Heart left ventricle (tissue), 16 donors: ENCODE measurements at regions not wholly inside any gene's neighbourhood (a gene's known extent, or its start where the extent isn't known, plus 50 kb on each side); places are given as distances from the start of the nearest gene placed in this dataset.

Experiments used
- ATAC-seq, 4 donors: fragments of 200-7000 bp; cut with Tn5 transposase; one replicate each; pipeline ENCODE4 v1.9.1; 2020 to 2022; ENCODE audit warnings: moderate library complexity in 4 of 4, mild to moderate bottlenecking in 3 of 4, moderate number of reproducible peaks in 1 of 4
- DNase-seq, 5 donors: peaks; one replicate each; pipeline ENCODE4 v3.0.0-alpha.2; 2020
- H3K27ac ChIP-seq, 12 donors: fragments of 200-600 bp; sonication (generic) in 4 of 12; one replicate each; pipeline versions ENCODE4 v1.5.0 to v1.8.0; 2016 to 2022; ENCODE audit warnings: mild to moderate bottlenecking in 2 of 12
- H3K27me3 ChIP-seq, 9 donors: fragments of 200-600 bp; sonication (generic) in 2 of 9; one replicate each; pipeline versions ENCODE4 v1.5.1 to v1.8.0; 2016 to 2022; ENCODE audit warnings: mild to moderate bottlenecking in 3 of 9
- H3K36me3 ChIP-seq, 9 donors: fragments of 200-600 bp; sonication (generic) in 2 of 9; one replicate each; pipeline versions ENCODE4 v1.5.0 to v1.8.0; 2018 to 2022; ENCODE audit warnings: mild to moderate bottlenecking in 2 of 9
- H3K4me1 ChIP-seq, 12 donors: fragments of 200-600 bp; sonication (generic) in 4 of 12; one replicate each; pipeline versions ENCODE4 v1.5.0 to v1.8.0; 2016 to 2022; ENCODE audit warnings: mild to moderate bottlenecking in 3 of 12
- H3K4me3 ChIP-seq, 12 donors: fragments of 200-600 bp; sonication (generic) in 4 of 12; one replicate each; pipeline versions ENCODE4 v1.5.0 to v1.8.0; 2017 to 2022; ENCODE audit warnings: mild to moderate bottlenecking in 9 of 12, moderate library complexity in 4 of 12
- H3K9me3 ChIP-seq, 12 donors: fragments of 200-600 bp; sonication (generic) in 4 of 12; one replicate each; pipeline versions ENCODE4 v1.5.0 to v1.8.0; 2016 to 2022; ENCODE audit warnings: mild to moderate bottlenecking in 1 of 12
- CTCF ChIP-seq, 12 donors: fragments of 200-600 bp; sonication (generic) in 4 of 12; IDR thresholded peaks; one replicate each; pipeline versions ENCODE4 v1.5.0 to v1.8.0; 2018 to 2022; ENCODE audit warnings: antibody characterized with exemption in 12 of 12, mild to moderate bottlenecking in 5 of 12
- POLR2A ChIP-seq, 2 donors: fragments of 450-650 bp; IDR thresholded peaks; one replicate each; pipeline ENCODE4 v1.6.1; 2017; ENCODE audit warnings: antibody characterized with exemption in 2 of 2, mild to moderate bottlenecking in 2 of 2, moderate library complexity in 2 of 2
- WGBS, 4 donors: extraction: QIAGEN DNeasy Blood & Tissue Kit in 2 of 4; methylation state at CpG; one replicate each; pipeline versions ENCODE4 v1.1.5 to v1.1.7; 2013 to 2018; 5-methylcytosine and 5-hydroxymethylcytosine counted together
- intact Hi-C, 10 donors: fragments of 100-400 bp; cut with DNase I; formaldehyde crosslinking; loops; one replicate each; pipeline versions ENCODE4 v1.11.1 to v1.14.2; 2022
- donor health status: ischemic (EF 13 %, LVEDD 7.1; RV severe dilation, severe dysfunction).
- donor health status: healthy with polysubstance abuse.
- donor health status: DM: no; HTN: yes; CAD: no.
- donor health status: DM: no; HTN: no; CAD: no.
- donor health status: ischemic (EF 25% LVEDD 6.9; RV normal size, moderate dysfunction).
- donor health status: ischemic (EF 25% LVEDD 5.7; RV mildly dilated, moderate dysfunction).
- donor health status: healthy.
- donor health status: DM: yes; HTN: yes; CAD: no.
- donor health status: ischemic (EF 35%, LVEDD 5.7; RV mildly dilated, moderate dysfunction).
- donor health status: nonischemic (EF 11% LVEDD 7.7; RV severe dilation, severe dysfunction).
- donor health status: DM: yes; HTN: yes; CAD: no.
- donor health status: PGD.
- donor health status: ischemic (EF 29% LVEDD 5.4; RV normal size, mild dysfunction).
- donor health status: nonischemic (EF 23%, LVEDD 6.1; RV moderate dilation, normal function).

DNA sequence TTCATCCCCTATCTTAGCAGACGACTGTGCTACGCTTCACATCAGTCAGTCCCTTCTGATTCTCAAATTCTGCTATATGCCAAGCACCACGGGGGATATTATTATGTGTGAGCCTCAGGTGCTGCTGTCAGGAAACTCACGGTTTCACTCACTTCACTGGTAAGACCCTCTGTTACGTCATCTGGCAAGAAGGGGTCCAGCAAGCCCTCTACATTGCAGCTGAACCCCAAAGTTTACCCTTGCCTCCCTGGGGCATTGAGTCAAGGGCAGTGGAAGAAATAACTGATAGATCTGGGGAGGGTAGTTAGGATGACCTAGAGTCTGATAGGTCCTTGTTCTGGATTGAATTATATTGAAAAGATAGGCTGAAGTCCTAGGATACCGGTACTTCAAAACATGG lies 237.4 kb downstream of the RRAGC start:
- H3K4me3 ChIP-seq = no peak overlapping the region
- H3K9me3 ChIP-seq = no peaks in the 10 kb centered on the region
- H3K4me1 ChIP-seq = peaks cover 0 to 15% (median 2%) of the 10 kb centered on the region in 12 donors
- TF ChIP-seq POLR2A (IDR thresholded peaks at IDR 0.05) (no peak), CTCF (IDR thresholded peaks at IDR 0.05) (no peak)
- peaks cover 0 to 7% (median 0%) of the 10 kb centered on the region in 9 donors for H3K27me3 ChIP-seq
- intact Hi-C loops = no loop called here
- 88 to 92% (median 91%) methylated on average over 6 of the region's 6 CpGs for WGBS, 4 donors
- no peak overlapping the region for H3K27ac ChIP-seq
- no peak for DNase-seq
- H3K36me3 ChIP-seq = no peaks in the 10 kb centered on the region
- ATAC-seq = no peak

GRCh38 chr1:38616846-38617245 lies 242.7 kb downstream of the RRAGC start:
- Histone ChIP-seq H3K4me1 (peaks cover 0 to 13% (median 1%) of the 10 kb centered on the region in 12 donors), H3K4me3 (no peak overlapping the region), H3K9me3 (peaks cover 0 to 4% (median 0%) of the 10 kb centered on the region in 12 donors), H3K27ac (no peak overlapping the region), H3K36me3 (no peaks in the 10 kb centered on the region), H3K27me3 (peaks cover 0 to 14% (median 0%) of the 10 kb centered on the region in 9 donors)
- ATAC-seq = peak in 2 of 4 donors; percentile 31 to 33
- WGBS, 4 donors = 27 to 32% (median 29%) methylated on average over 3 of the region's 3 CpGs
- no peak for TF ChIP-seq POLR2A (IDR thresholded peaks at IDR 0.05)
- no peak for DNase-seq
- intact Hi-C loops = no loop called here

DNA sequence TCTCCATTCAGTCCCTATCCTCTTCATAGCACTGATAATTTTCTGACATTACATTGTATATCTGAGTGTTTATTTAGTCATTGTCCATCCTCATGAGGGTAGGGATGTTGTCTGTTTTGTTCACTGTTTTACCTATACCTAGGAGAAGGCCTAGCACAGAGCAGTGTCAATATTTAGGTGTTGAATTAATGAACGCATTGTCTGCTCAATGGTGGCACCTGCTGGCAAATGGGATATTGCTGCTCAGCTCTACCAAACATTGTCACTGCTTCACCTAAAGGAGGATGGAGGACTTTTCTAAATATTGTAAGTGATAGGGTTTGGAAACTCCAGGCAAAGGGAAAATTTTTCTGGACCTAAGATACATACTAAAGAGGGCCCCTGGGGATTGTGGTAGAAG lies 243.9 kb downstream of the RRAGC start:
- TF ChIP-seq POLR2A (IDR thresholded peaks at IDR 0.05) = no peak
- no peak for TF ChIP-seq CTCF (IDR thresholded peaks at IDR 0.05)
- DNase-seq (no peak), ATAC-seq (no peak)
- Histone ChIP-seq H3K27ac (no peak overlapping the region), H3K4me3 (no peak overlapping the region), H3K9me3 (peaks cover 0 to 4% (median 0%) of the 10 kb centered on the region in 12 donors), H3K36me3 (no peaks in the 10 kb centered on the region), H3K4me1 (peaks cover 0 to 13% (median 1%) of the 10 kb centered on the region in 12 donors), H3K27me3 (peaks cover 0 to 18% (median 3%) of the 10 kb centered on the region in 9 donors)
- intact Hi-C loops = no loop called here
- 85 to 95% (median 88%) methylated on average over 1 of the region's 1 CpG for WGBS, 4 donors

DNA sequence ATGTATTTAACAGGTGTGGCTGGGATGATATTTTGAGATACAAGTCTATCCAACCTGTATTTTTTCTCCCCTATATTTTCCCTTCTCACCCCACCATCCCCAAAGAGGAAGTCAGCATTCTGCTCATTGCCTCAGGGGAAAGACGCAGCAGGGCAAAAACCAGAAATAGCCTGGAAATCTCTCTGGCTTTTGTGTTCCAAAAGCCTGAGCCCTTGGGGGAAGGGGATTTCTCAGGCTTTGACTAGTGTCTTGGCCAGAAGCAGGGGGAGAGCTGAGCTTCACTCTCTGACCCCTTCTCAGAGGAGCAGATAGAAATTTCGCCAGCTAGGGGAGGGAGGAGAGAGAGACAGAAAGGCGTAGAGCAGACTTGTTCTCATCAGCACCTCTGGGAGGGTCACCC lies 244.7 kb downstream of the RRAGC start:
- ATAC-seq (no peak), DNase-seq (peak in 1 of 5 donors; percentile 16)
- Histone ChIP-seq H3K36me3 (no peaks in the 10 kb centered on the region), H3K4me1 (peaks cover 0 to 13% (median 1%) of the 10 kb centered on the region in 12 donors), H3K27me3 (peaks cover 0 to 18% (median 4%) of the 10 kb centered on the region in 9 donors), H3K27ac (peak overlapping the region in 3 of 12 donors; percentile 28 to 38 (median 37)), H3K9me3 (peaks cover 0 to 4% (median 0%) of the 10 kb centered on the region in 12 donors), H3K4me3 (no peak overlapping the region)
- no peak for TF ChIP-seq CTCF (IDR thresholded peaks at IDR 0.05)
- no peak for TF ChIP-seq POLR2A (IDR thresholded peaks at IDR 0.05)
- WGBS, 4 donors = 49 to 66% (median 62%) methylated on average over 3 of the region's 3 CpGs
- intact Hi-C loops = loop anchor here in 2 of 10 donors (5.0 kb wide), 1 partner anchor 202 kb away; no protein-coding TSS in a partner anchor

DNA sequence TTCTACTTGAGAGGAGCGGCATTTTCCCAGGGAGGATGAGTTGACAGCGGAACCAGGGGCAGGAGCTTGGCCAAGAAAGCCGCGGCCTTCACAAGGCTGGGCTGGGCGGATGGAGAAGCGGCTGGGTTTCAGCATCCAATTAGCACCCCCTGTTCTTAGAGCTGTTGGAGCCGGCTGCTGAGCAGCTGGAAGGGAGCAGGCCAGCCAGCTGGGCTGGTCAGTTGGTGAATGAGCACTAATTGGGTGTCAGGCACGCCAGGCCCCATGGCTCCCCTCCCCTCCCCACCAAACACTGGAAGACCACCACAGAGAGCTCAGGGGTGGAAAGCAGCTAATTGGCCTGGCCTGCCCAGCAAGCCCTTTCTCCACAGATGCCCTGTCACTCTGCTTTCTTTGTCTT lies 245.6 kb downstream of the RRAGC start:
- TF ChIP-seq POLR2A (IDR thresholded peaks at IDR 0.05) = no peak
- peak overlapping the region in 3 of 12 donors; percentile 13 to 38 (median 37) for H3K27ac ChIP-seq
- ATAC-seq (peak in 1 of 4 donors; percentile 59), DNase-seq (peak in 1 of 5 donors; percentile 40)
- no peak overlapping the region for H3K4me3 ChIP-seq
- intact Hi-C loops = loop anchor here in 2 of 10 donors (5.0 kb wide), 1 partner anchor 203 kb away; no protein-coding TSS in a partner anchor
- peaks cover 0 to 4% (median 0%) of the 10 kb centered on the region in 12 donors for H3K9me3 ChIP-seq
- H3K27me3 ChIP-seq = peaks cover 0 to 16% (median 4%) of the 10 kb centered on the region in 9 donors
- H3K36me3 ChIP-seq = no peaks in the 10 kb centered on the region
- peaks cover 0 to 13% (median 1%) of the 10 kb centered on the region in 12 donors for H3K4me1 ChIP-seq
- 58 to 62% (median 58%) methylated on average over 6 to 8 of the region's 8 CpGs for WGBS, 4 donors
